ENCODE measurements at regions not wholly inside any gene's neighbourhood (a gene's known extent, or its start where the extent isn't known, plus 50 kb on each side); places are given as distances from the start of the nearest gene placed in this dataset.

DNA sequence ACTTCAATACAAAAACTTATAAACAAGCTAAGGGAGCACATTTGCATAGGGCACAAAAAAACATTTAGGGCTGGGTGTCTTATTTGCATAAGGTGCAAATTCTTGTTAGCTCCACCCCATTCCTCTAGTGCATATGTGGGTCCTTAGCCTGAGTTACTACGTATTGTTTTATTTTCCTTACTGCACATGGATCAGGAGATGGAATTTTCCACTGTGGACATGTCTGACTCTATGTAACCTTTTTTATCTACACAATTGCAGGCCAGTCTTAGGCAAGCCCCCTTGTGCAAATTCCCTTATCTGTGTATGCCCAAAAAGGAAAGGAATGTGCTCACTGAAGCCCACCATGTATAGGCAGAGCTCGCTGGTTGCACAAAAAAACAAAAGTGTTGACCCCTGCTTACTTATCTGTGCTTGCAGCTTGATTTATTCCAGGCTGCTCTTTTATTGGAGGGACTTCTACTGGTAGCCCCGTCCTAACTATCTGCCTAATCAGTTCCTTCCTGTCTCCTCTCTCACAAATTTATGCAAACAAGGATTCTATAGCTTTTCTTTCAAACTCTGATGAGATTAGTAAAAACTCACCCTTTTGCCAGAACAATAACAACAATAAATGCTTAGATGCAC, 359.0 kb upstream of the MAGEB16 start:
- TF ChIP-seq, protein P1, sequence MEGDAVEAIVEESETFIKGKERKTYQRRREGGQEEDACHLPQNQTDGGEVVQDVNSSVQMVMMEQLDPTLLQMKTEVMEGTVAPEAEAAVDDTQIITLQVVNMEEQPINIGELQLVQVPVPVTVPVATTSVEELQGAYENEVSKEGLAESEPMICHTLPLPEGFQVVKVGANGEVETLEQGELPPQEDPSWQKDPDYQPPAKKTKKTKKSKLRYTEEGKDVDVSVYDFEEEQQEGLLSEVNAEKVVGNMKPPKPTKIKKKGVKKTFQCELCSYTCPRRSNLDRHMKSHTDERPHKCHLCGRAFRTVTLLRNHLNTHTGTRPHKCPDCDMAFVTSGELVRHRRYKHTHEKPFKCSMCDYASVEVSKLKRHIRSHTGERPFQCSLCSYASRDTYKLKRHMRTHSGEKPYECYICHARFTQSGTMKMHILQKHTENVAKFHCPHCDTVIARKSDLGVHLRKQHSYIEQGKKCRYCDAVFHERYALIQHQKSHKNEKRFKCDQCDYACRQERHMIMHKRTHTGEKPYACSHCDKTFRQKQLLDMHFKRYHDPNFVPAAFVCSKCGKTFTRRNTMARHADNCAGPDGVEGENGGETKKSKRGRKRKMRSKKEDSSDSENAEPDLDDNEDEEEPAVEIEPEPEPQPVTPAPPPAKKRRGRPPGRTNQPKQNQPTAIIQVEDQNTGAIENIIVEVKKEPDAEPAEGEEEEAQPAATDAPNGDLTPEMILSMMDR (conservative IDR thresholded peaks at IDR 0.05): no peak
- TF ChIP-seq ZFX (IDR thresholded peaks at IDR 0.05): no peak

Data from C4-2B (cell line).